HG02981 (cell line): ENCODE measurements at regions not wholly inside any gene's neighbourhood (a gene's known extent, or its start where the extent isn't known, plus 50 kb on each side); places are given as distances from the start of the nearest gene placed in this dataset.
"Not testable (repeated sequence)": the region's sequence is repeated elsewhere in the genome, so short reads cannot be mapped to it uniquely, and the experiment has no call there.

Source experiments
- ATAC-seq: cut with Tn5 transposase; IDR thresholded peaks from one replicate; pipeline ENCODE4 v1.9.1; 2021; ENCODE audit warnings: mild to moderate bottlenecking, moderate library complexity; ENCODE audit not compliant: unreplicated experiment

DNA sequence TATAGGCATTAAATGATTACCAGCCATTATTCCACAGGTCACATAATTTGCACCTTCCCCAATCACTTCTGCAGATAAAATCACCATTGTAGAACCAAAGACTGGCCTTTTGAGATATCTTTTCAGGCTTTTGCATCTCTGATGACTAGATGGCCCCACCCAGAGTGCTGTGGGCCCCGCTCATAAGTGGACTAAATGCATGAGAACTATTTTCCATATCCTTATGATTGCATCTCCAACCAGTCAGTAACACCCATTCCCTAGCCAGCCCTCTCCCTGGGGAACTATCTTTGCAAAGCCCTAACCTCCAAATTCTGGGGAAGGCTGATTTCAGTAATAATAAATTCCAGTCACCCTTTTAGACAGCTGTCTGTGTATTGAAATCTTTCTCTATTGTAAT, 53.5 kb upstream of the CDH9 start:
- ATAC-seq: no peak

GRCh38 chr5:27088822-27089221, 50.4 kb upstream of the CDH9 start:
- not testable (repeated sequence) for ATAC-seq
